MM.1S (cell line): ENCODE measurements at regions not wholly inside any gene's neighbourhood (a gene's known extent, or its start where the extent isn't known, plus 50 kb on each side); places are given as distances from the start of the nearest gene placed in this dataset.

Experiments used
- CTCF ChIP-seq: fragments of 300-600 bp; sonication (generic); IDR thresholded peaks from 2 replicates; pipeline ENCODE4 v1.5.1; 2016; ENCODE audit warnings: antibody characterized with exemption, low read length, mixed read lengths
- EZH2 ChIP-seq: fragments of 300-600 bp; sonication (generic); optimal IDR thresholded peaks from 2 replicates; pipeline ENCODE3; 2017; ENCODE audit warnings: low read depth, mild to moderate bottlenecking, antibody characterized with exemption, low read length, mixed read lengths

- no peak for TF ChIP-seq EZH2
- no peak for TF ChIP-seq CTCF
Measured at GRCh38 chr14:104302794-104303405, 164.5 kb downstream of the KIF26A start.
